Fibroblast of lung (primary cell): ENCODE measurements at regions not wholly inside any gene's neighbourhood (a gene's known extent, or its start where the extent isn't known, plus 50 kb on each side); places are given as distances from the start of the nearest gene placed in this dataset.

Experiments
- EZH2 ChIP-seq: IDR thresholded peaks from 2 replicates; pipeline ENCODE4 v1.5.1; 2012; ENCODE audit warnings: low read length, control low read depth, mild to moderate bottlenecking; ENCODE audit errors: missing control alignments
- TF ChIP-seq, protein P1 (sequence below), 2 donors: IDR thresholded peaks in 1 of 2; conservative IDR thresholded peaks in 1 of 2; 1 replicate in 1 of 2; 2 replicates in 1 of 2; pipeline ENCODE4 v1.5.1; 2011 to 2012; ENCODE audit warnings: low read length in 2 of 2, control low read depth in 1 of 2, inconsistent platforms in 1 of 2, low read depth in 1 of 2, mild to moderate bottlenecking in 1 of 2

DNA sequence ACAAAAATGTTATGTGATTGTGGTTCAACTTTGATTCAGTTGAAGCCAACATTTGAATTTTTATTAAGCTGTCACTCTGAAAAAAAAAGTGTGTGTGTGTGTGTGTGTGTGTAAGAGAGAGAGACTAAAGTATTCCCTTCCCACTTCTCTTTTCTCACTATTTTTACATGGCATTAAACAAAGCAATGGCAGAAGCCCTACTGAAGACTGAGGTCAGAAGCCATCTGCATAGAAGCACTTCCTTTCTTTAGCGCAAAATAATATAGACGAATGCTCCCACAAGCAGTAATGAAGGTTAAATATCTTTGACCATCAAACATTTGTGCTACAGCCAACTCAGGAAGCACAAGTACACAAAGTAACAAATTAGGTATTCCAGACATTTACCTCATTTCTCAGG, 540.5 kb downstream of the KCTD16 start:
- TF ChIP-seq, protein P1, sequence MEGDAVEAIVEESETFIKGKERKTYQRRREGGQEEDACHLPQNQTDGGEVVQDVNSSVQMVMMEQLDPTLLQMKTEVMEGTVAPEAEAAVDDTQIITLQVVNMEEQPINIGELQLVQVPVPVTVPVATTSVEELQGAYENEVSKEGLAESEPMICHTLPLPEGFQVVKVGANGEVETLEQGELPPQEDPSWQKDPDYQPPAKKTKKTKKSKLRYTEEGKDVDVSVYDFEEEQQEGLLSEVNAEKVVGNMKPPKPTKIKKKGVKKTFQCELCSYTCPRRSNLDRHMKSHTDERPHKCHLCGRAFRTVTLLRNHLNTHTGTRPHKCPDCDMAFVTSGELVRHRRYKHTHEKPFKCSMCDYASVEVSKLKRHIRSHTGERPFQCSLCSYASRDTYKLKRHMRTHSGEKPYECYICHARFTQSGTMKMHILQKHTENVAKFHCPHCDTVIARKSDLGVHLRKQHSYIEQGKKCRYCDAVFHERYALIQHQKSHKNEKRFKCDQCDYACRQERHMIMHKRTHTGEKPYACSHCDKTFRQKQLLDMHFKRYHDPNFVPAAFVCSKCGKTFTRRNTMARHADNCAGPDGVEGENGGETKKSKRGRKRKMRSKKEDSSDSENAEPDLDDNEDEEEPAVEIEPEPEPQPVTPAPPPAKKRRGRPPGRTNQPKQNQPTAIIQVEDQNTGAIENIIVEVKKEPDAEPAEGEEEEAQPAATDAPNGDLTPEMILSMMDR (conservative IDR thresholded peaks at IDR 0.05 in 1 of 2, IDR thresholded peaks at IDR 0.05 in 1 of 2; ENCODE audit: low read depth in 1 of 2, low read length in 2 of 2), result no peak
- no peak for TF ChIP-seq EZH2
